ENCODE measurements at regions not wholly inside any gene's neighbourhood (a gene's known extent, or its start where the extent isn't known, plus 50 kb on each side); places are given as distances from the start of the nearest gene placed in this dataset.

- no peaks in the 10 kb centered on the region for H3K27me3 Mint-ChIP-seq
- peaks cover 8 to 36% (median 21%) of the 10 kb centered on the region in 8 donors for H3K9me3 Mint-ChIP-seq
Observed at GRCh38 chr11:109267293-109268095, 154.5 kb upstream of the C11orf87 start.

GRCh38 chr11:109275931-109276330 lies 146.1 kb upstream of the C11orf87 start:
- Mint-ChIP-seq H3K4me3 (no peak overlapping the region), H3K36me3 (no peaks in the 10 kb centered on the region), H3K27ac (no peak overlapping the region), H3K27me3 (no peaks in the 10 kb centered on the region), H3K9me3 (peaks cover 4 to 35% (median 14%) of the 10 kb centered on the region in 8 donors), H3K4me1 (no peaks in the 10 kb centered on the region)
- Histone ChIP-seq H3K9me3 (ENCODE audit: control insufficient read depth in 1 of 2, low read length in 2 of 2) (no peaks in the 10 kb centered on the region), H3K4me3 (ENCODE audit: low read length in 2 of 2) (no peak overlapping the region), H3K27ac (ENCODE audit: low read depth, low read length) (no peak overlapping the region), H3K36me3 (ENCODE audit: insufficient read depth, low read length) (no peaks in the 10 kb centered on the region), H3K27me3 (ENCODE audit: insufficient read depth, low read length) (no peaks in the 10 kb centered on the region), H3K4me1 (ENCODE audit: insufficient read depth, low read length) (no peaks in the 10 kb centered on the region)
- ChIA-PET POLR2A (ENCODE audit: partially characterized antibody) (no interaction called here), CTCF (ENCODE audit: partially characterized antibody) (no interaction called here)
- DNase-seq, result no peak
- intact Hi-C loops (cut with micrococcal nuclease), result no loop called here

More at GRCh38 chr11:109267293-109268095, 154.5 kb upstream of the C11orf87 start:
- intact Hi-C loops (cut with micrococcal nuclease), result no loop called here
- Mint-ChIP-seq H3K36me3 (peaks cover 0 to 4% of the 10 kb centered on the region in 2 donors), H3K27ac (no peak overlapping the region), H3K4me1 (no peaks in the 10 kb centered on the region), H3K4me3 (no peak overlapping the region)
- Histone ChIP-seq H3K27ac (ENCODE audit: low read depth, low read length) (no peak overlapping the region), H3K9me3 (ENCODE audit: control insufficient read depth in 1 of 2, low read length in 2 of 2) (no peaks in the 10 kb centered on the region), H3K4me1 (ENCODE audit: insufficient read depth, low read length) (no peaks in the 10 kb centered on the region), H3K36me3 (ENCODE audit: insufficient read depth, low read length) (no peaks in the 10 kb centered on the region), H3K27me3 (ENCODE audit: insufficient read depth, low read length) (no peaks in the 10 kb centered on the region), H3K4me3 (ENCODE audit: low read length in 2 of 2) (no peak overlapping the region)
- ChIA-PET POLR2A (ENCODE audit: partially characterized antibody) (no interaction called here), CTCF (ENCODE audit: partially characterized antibody) (no interaction called here)
- no peak for DNase-seq

GRCh38 chr11:109285465-109285864 lies 136.5 kb upstream of the C11orf87 start:
- no peaks in the 10 kb centered on the region for H3K27me3 Mint-ChIP-seq
- Histone ChIP-seq H3K27ac (ENCODE audit: low read depth, low read length) (no peak overlapping the region), H3K4me1 (ENCODE audit: insufficient read depth, low read length) (no peaks in the 10 kb centered on the region), H3K36me3 (ENCODE audit: insufficient read depth, low read length) (no peaks in the 10 kb centered on the region), H3K4me3 (ENCODE audit: low read length in 2 of 2) (no peak overlapping the region), H3K27me3 (ENCODE audit: insufficient read depth, low read length) (no peaks in the 10 kb centered on the region), H3K9me3 (ENCODE audit: control insufficient read depth in 1 of 2, low read length in 2 of 2) (no peaks in the 10 kb centered on the region)
- DNase-seq, result no peak
- intact Hi-C loops (cut with micrococcal nuclease), result no loop called here
- H3K4me3 Mint-ChIP-seq, result no peak overlapping the region
- peaks cover 0 to 8% (median 5%) of the 10 kb centered on the region in 8 donors for H3K9me3 Mint-ChIP-seq
- H3K4me1 Mint-ChIP-seq, result no peaks in the 10 kb centered on the region
- no peak overlapping the region for H3K27ac Mint-ChIP-seq
- POLR2A ChIA-PET (ENCODE audit: partially characterized antibody), result no interaction called here
- no peaks in the 10 kb centered on the region for H3K36me3 Mint-ChIP-seq
- CTCF ChIA-PET (ENCODE audit: partially characterized antibody), result no interaction called here

- peaks cover 0 to 2% of the 10 kb centered on the region in 2 donors for H3K36me3 Mint-ChIP-seq
- intact Hi-C loops (cut with micrococcal nuclease), result no loop called here
- Histone ChIP-seq H3K27me3 (ENCODE audit: insufficient read depth, low read length) (no peaks in the 10 kb centered on the region), H3K27ac (ENCODE audit: low read depth, low read length) (no peak overlapping the region), H3K4me1 (ENCODE audit: insufficient read depth, low read length) (no peaks in the 10 kb centered on the region), H3K4me3 (ENCODE audit: low read length in 2 of 2) (no peak overlapping the region), H3K9me3 (ENCODE audit: control insufficient read depth in 1 of 2, low read length in 2 of 2) (no peaks in the 10 kb centered on the region), H3K36me3 (ENCODE audit: insufficient read depth, low read length) (no peaks in the 10 kb centered on the region)
- CTCF ChIA-PET (ENCODE audit: partially characterized antibody), result no interaction called here
- no peaks in the 10 kb centered on the region for H3K4me1 Mint-ChIP-seq
- no peak overlapping the region for H3K4me3 Mint-ChIP-seq
- H3K27me3 Mint-ChIP-seq, result no peaks in the 10 kb centered on the region
- POLR2A ChIA-PET (ENCODE audit: partially characterized antibody), result no interaction called here
- no peak overlapping the region for H3K27ac Mint-ChIP-seq
- no peak for DNase-seq
- peaks cover 0 to 5% (median 3%) of the 10 kb centered on the region in 8 donors for H3K9me3 Mint-ChIP-seq
Observed at GRCh38 chr11:109291553-109291952, 130.4 kb upstream of the C11orf87 start.

- ChIA-PET POLR2A (ENCODE audit: partially characterized antibody) (no interaction called here), CTCF (ENCODE audit: partially characterized antibody) (no interaction called here)
- Mint-ChIP-seq H3K27ac (no peak overlapping the region), H3K4me1 (no peaks in the 10 kb centered on the region), H3K36me3 (no peaks in the 10 kb centered on the region), H3K9me3 (peaks cover 0 to 5% (median 1%) of the 10 kb centered on the region in 8 donors), H3K27me3 (no peaks in the 10 kb centered on the region), H3K4me3 (no peak overlapping the region)
- intact Hi-C loops (cut with micrococcal nuclease), result no loop called here
- H3K9me3 ChIP-seq (ENCODE audit: control insufficient read depth in 1 of 2, low read length in 2 of 2), result no peaks in the 10 kb centered on the region
- no peaks in the 10 kb centered on the region for H3K4me1 ChIP-seq (ENCODE audit: insufficient read depth, low read length)
- no peak overlapping the region for H3K4me3 ChIP-seq (ENCODE audit: low read length in 2 of 2)
- no peaks in the 10 kb centered on the region for H3K27me3 ChIP-seq (ENCODE audit: insufficient read depth, low read length)
- no peaks in the 10 kb centered on the region for H3K36me3 ChIP-seq (ENCODE audit: insufficient read depth, low read length)
- DNase-seq, result no peak
- H3K27ac ChIP-seq (ENCODE audit: low read depth, low read length), result no peak overlapping the region
Observed at GRCh38 chr11:109298865-109299264, 123.1 kb upstream of the C11orf87 start.

- Mint-ChIP-seq H3K4me1 (no peaks in the 10 kb centered on the region), H3K4me3 (no peak overlapping the region), H3K27ac (no peak overlapping the region), H3K36me3 (no peaks in the 10 kb centered on the region), H3K27me3 (no peaks in the 10 kb centered on the region), H3K9me3 (peaks cover 0 to 5% (median 1%) of the 10 kb centered on the region in 8 donors)
- Histone ChIP-seq H3K36me3 (ENCODE audit: insufficient read depth, low read length) (no peaks in the 10 kb centered on the region), H3K9me3 (ENCODE audit: control insufficient read depth in 1 of 2, low read length in 2 of 2) (no peaks in the 10 kb centered on the region), H3K4me3 (ENCODE audit: low read length in 2 of 2) (no peak overlapping the region), H3K27ac (ENCODE audit: low read depth, low read length) (no peak overlapping the region), H3K4me1 (ENCODE audit: insufficient read depth, low read length) (no peaks in the 10 kb centered on the region), H3K27me3 (ENCODE audit: insufficient read depth, low read length) (no peaks in the 10 kb centered on the region)
- intact Hi-C loops (cut with micrococcal nuclease), result no loop called here
- ChIA-PET CTCF (ENCODE audit: partially characterized antibody) (no interaction called here), POLR2A (ENCODE audit: partially characterized antibody) (no interaction called here)
- no peak for DNase-seq
Observed at GRCh38 chr11:109300211-109300610, 121.8 kb upstream of the C11orf87 start.

GRCh38 chr11:109302591-109303334 lies 119.2 kb upstream of the C11orf87 start:
- H3K4me3 Mint-ChIP-seq, result no peak overlapping the region
- no peaks in the 10 kb centered on the region for H3K27me3 Mint-ChIP-seq
- H3K27ac Mint-ChIP-seq, result no peak overlapping the region
- H3K36me3 Mint-ChIP-seq, result no peaks in the 10 kb centered on the region
- no peaks in the 10 kb centered on the region for H3K36me3 ChIP-seq (ENCODE audit: insufficient read depth, low read length)
- no peak for DNase-seq
- ChIA-PET CTCF (ENCODE audit: partially characterized antibody) (no interaction called here), POLR2A (ENCODE audit: partially characterized antibody) (no interaction called here)
- no peaks in the 10 kb centered on the region for H3K27me3 ChIP-seq (ENCODE audit: insufficient read depth, low read length)
- H3K4me1 ChIP-seq (ENCODE audit: insufficient read depth, low read length), result no peaks in the 10 kb centered on the region
- H3K9me3 Mint-ChIP-seq, result peaks cover 0 to 8% (median under 1%) of the 10 kb centered on the region in 8 donors
- H3K9me3 ChIP-seq (ENCODE audit: control insufficient read depth in 1 of 2, low read length in 2 of 2), result no peaks in the 10 kb centered on the region
- no peaks in the 10 kb centered on the region for H3K4me1 Mint-ChIP-seq
- H3K4me3 ChIP-seq (ENCODE audit: low read length in 2 of 2), result no peak overlapping the region
- no peak overlapping the region for H3K27ac ChIP-seq (ENCODE audit: low read depth, low read length)
- intact Hi-C loops (cut with micrococcal nuclease), result no loop called here
